GM12878 (cell line): ENCODE measurements at regions not wholly inside any gene's neighbourhood (a gene's known extent, or its start where the extent isn't known, plus 50 kb on each side); places are given as distances from the start of the nearest gene placed in this dataset.

Source experiments
- ATAC-seq: fragments of 200-7000 bp; cut with Tn5 transposase; 3 replicates; pipeline ENCODE4 v1.9.1; 2020; ENCODE audit warnings: mild to moderate bottlenecking, moderate library complexity
- BruUV-seq: library from RNA; stranded (reverse); fragments of 400-500 nt; replicated peaks from 2 replicates; lab custom pipeline; 2021; lab: Mats Ljungman, UMichigan
- CTCF ChIA-PET: fragments of 300-600 bp; sonication (Branson Sonifier 250); formaldehyde crosslinking; extraction: SDS; loops from one replicate; lab custom pipeline; 2021; ENCODE audit warnings: inconsistent platforms; lab: Yijun Ruan, JAX
- POLR2A ChIA-PET: fragments of 350-600 bp; formaldehyde crosslinking; extraction: SDS; loops from one replicate; lab custom pipeline; 2021; ENCODE audit warnings: inconsistent platforms; lab: Charles Lee
- RAD21 ChIA-PET: fragments of 300-600 bp; sonication (Branson Sonifier 250); formaldehyde crosslinking; loops from one replicate; lab custom pipeline; 2023; ENCODE audit warnings: antibody characterized with exemption; ENCODE audit not compliant: unreplicated experiment; lab: Charles Lee
- SMC1A ChIA-PET: fragments of 300-600 bp; sonication (Branson Sonifier 250); formaldehyde crosslinking; loops from one replicate; lab custom pipeline; 2023; ENCODE audit not compliant: unreplicated experiment, uncharacterized antibody; lab: Charles Lee
- DNase-seq: peaks from one replicate; pipeline ENCODE4 v3.0.0-alpha.2; 2011; ENCODE audit warnings: low read depth, low spot score
- FAIRE-seq: peaks from 3 replicates; lab custom pipeline; 2011; peaks lifted over from hg19 to GRCh38; lab: Jason Lieb, UNC
- H2AFZ ChIP-seq: 2 replicates; pipeline ENCODE4 v1.6.0; 2011; ENCODE audit warnings: low read depth, low read length, control low read depth; ENCODE audit not compliant: control insufficient read depth
- H3K27ac ChIP-seq: 2 replicates; pipeline ENCODE4 v1.5.1; 2011; ENCODE audit warnings: control low read depth; ENCODE audit not compliant: control insufficient read depth, insufficient read depth
- H3K27me3 ChIP-seq, 2 experiments: replicated peaks in 1 of 2; 2 replicates each; pipeline versions ENCODE4 v1.6.0 to v1.6.1; 2011; ENCODE audit warnings: low read length in 1 of 2; ENCODE audit not compliant: control insufficient read depth in 2 of 2, insufficient read depth in 2 of 2
- H3K36me3 ChIP-seq, 2 experiments: 2 replicates each; pipeline ENCODE4 v1.5.1; 2011; ENCODE audit warnings: low read length in 1 of 2; ENCODE audit not compliant: control insufficient read depth in 2 of 2, insufficient read depth in 2 of 2
- H3K4me1 ChIP-seq: 2 replicates; pipeline ENCODE4 v1.6.1; 2011; ENCODE audit warnings: mild to moderate bottlenecking, low read length, moderate library complexity, mixed read lengths; ENCODE audit not compliant: control insufficient read depth, insufficient read depth
- H3K4me2 ChIP-seq: 2 replicates; pipeline ENCODE4 v1.6.0; 2011; ENCODE audit warnings: control low read depth; ENCODE audit not compliant: control insufficient read depth, insufficient read depth
- H3K4me3 ChIP-seq: fragments of 200-600 bp; sonication (generic); 2 replicates; pipeline ENCODE4 v1.5.1; 2016
- H3K79me2 ChIP-seq: 2 replicates; pipeline ENCODE4 v1.6.0; 2011; ENCODE audit warnings: low read length; ENCODE audit not compliant: control insufficient read depth, insufficient read depth
- H3K9ac ChIP-seq: 2 replicates; pipeline ENCODE4 v1.8.0; 2011; ENCODE audit warnings: low read length, control low read depth, mixed read lengths; ENCODE audit not compliant: control insufficient read depth, insufficient read depth
- H3K9me3 ChIP-seq: replicated peaks from 3 replicates; pipeline ENCODE4 v1.5.1; 2011; ENCODE audit warnings: mild to moderate bottlenecking, low read length; ENCODE audit not compliant: control insufficient read depth, insufficient read depth
- H4K20me1 ChIP-seq: 2 replicates; pipeline ENCODE4 v1.6.0; 2011; ENCODE audit not compliant: control insufficient read depth, insufficient read depth
- GABPA ChIP-seq: IDR thresholded peaks from 2 replicates; pipeline ENCODE4 v1.6.1; 2014; ENCODE audit warnings: antibody characterized with exemption, low read depth, mild to moderate bottlenecking, inconsistent platforms
- IKZF1 ChIP-seq: fragments of 450-650 bp; conservative IDR thresholded peaks from 2 replicates; pipeline ENCODE4 v1.6.1; 2017; ENCODE audit warnings: antibody characterized with exemption, mild to moderate bottlenecking
- JUND ChIP-seq: IDR thresholded peaks from 2 replicates; pipeline ENCODE4 v1.6.1; 2012; ENCODE audit warnings: low read depth, mild to moderate bottlenecking, low read length, improper control_type of control experiment, moderate library complexity
- LARP7 ChIP-seq: fragments of 450-650 bp; IDR thresholded peaks from 2 replicates; pipeline ENCODE4 v1.6.1; 2017; ENCODE audit warnings: mild to moderate bottlenecking
- RAD51 ChIP-seq: fragments of 450-650 bp; IDR thresholded peaks from 2 replicates; pipeline ENCODE4 v1.6.1; 2016; ENCODE audit warnings: moderate library complexity, mild to moderate bottlenecking, inconsistent platforms
- RB1 ChIP-seq: fragments of 450-650 bp; formaldehyde crosslinking; IDR thresholded peaks from 2 replicates; pipeline ENCODE4 v1.6.1; 2017; ENCODE audit warnings: mild to moderate bottlenecking, borderline replicate concordance
- RCOR1 ChIP-seq: conservative IDR thresholded peaks from 2 replicates; pipeline ENCODE4 v1.6.1; 2012; ENCODE audit warnings: low read depth, low read length, improper control_type of control experiment
- RFX5 ChIP-seq: IDR thresholded peaks from 2 replicates; pipeline ENCODE4 v1.6.1; 2011; ENCODE audit warnings: low read depth, low read length, improper control_type of control experiment
- TCF12 ChIP-seq: IDR thresholded peaks from 2 replicates; pipeline ENCODE4 v1.6.1; 2011; ENCODE audit warnings: low read depth, mild to moderate bottlenecking, low read length
- WGBS: methylation state at CpG from one replicate; pipeline ENCODE4 v1.1.6; 2016; ENCODE audit warnings: low lambda C conversion rate; ENCODE audit not compliant: insufficient replicate concordance, insufficient coverage; ENCODE audit errors: missing lambda C conversion rate; 5-methylcytosine and 5-hydroxymethylcytosine counted together
- in situ Hi-C: fragments of 300-500 bp; cut with MboI; formaldehyde crosslinking; loops from 9 replicates; pipeline ENCODE4 v1.14.3; 2018; ENCODE audit warnings: mixed read lengths
- intact Hi-C: fragments of 100-400 bp; cut with micrococcal nuclease; formaldehyde crosslinking; loops from one replicate; pipeline ENCODE4 v1.14.2; 2022; ENCODE audit not compliant: unreplicated experiment

- no peaks in the 10 kb centered on the region for H3K27me3 ChIP-seq
- in situ Hi-C loops = no loop called here
- ATAC-seq (no peak), FAIRE-seq (no peak), DNase-seq (no peak)
- no peaks in the 10 kb centered on the region for H3K79me2 ChIP-seq
- BruUV-seq = no TSS peak
- no peak for TF ChIP-seq RAD51
- no peak for TF ChIP-seq IKZF1
- no peak for TF ChIP-seq RB1
- TF ChIP-seq TCF12 = no peak
- TF ChIP-seq GABPA = no peak
- no peak for TF ChIP-seq JUND
- no peak for TF ChIP-seq LARP7
- TF ChIP-seq RCOR1 = no peak
- no peak for TF ChIP-seq RFX5
- no peaks in the 10 kb centered on the region for H4K20me1 ChIP-seq
- no peak overlapping the region for H3K4me2 ChIP-seq
- SMC1A ChIA-PET = interaction anchor here (1.1 to 1.6 kb wide), 2 partner anchors 10 to 13 kb away, joined by 3 to 4 read pairs; no protein-coding TSS in a partner anchor
- no peak overlapping the region for H2AFZ ChIP-seq
- WGBS = 39% methylated on average over 2 of the region's 2 CpGs
- H3K4me3 ChIP-seq = no peak overlapping the region
- no peaks in the 10 kb centered on the region for H3K9me3 ChIP-seq
- RAD21 ChIA-PET = no interaction called here
- H3K9ac ChIP-seq = no peak overlapping the region
- intact Hi-C loops = no loop called here
- no peak overlapping the region for H3K27ac ChIP-seq
- CTCF ChIA-PET = no interaction called here
- H3K36me3 ChIP-seq = no peaks in the 10 kb centered on the region
- POLR2A ChIA-PET = no interaction called here
- no peaks in the 10 kb centered on the region for H3K4me1 ChIP-seq
Observed at GRCh38 chr3:191120447-191121298, 78.4 kb upstream of the OSTN start.
